ENCODE measurements at regions not wholly inside any gene's neighbourhood (a gene's known extent, or its start where the extent isn't known, plus 50 kb on each side); places are given as distances from the start of the nearest gene placed in this dataset.

GRCh38 chr6:43964659-43965570 is 162.3 kb downstream of the MRPL14 start (continued):
- TF ChIP-seq MLX (CRISPR knock-in tag; conservative IDR thresholded peaks at IDR 0.05) (no peak), TAL1 (IDR thresholded peaks at IDR 0.05) (no peak), HNRNPL (IDR thresholded peaks at IDR 0.05; ENCODE audit: low read depth, low read length) (0 out of 2 replicates have a peak, but pooled peaks have one; percentile 15), FOXJ3 (CRISPR knock-in tag; IDR thresholded peaks at IDR 0.05) (no peak), CHD2 (IDR thresholded peaks at IDR 0.05; ENCODE audit: low read depth, low read length) (no peak), SMARCA4 (IDR thresholded peaks at IDR 0.05) (0 out of 2 replicates have a peak, but pooled peaks have one; percentile 50), RCOR1 (IDR thresholded peaks at IDR 0.05; ENCODE audit: borderline replicate concordance in 1 of 2, low read depth in 2 of 2, low read length in 2 of 2) (peak in 1 of 2 experiments; percentile 47; a peak in 1 of 4 replicates), PML (IDR thresholded peaks at IDR 0.05; ENCODE audit: low read length) (no peak), PKNOX1 (IDR thresholded peaks at IDR 0.05) (peak; percentile 64), ZBTB40 (IDR thresholded peaks at IDR 0.05) (0 out of 2 replicates have a peak, but pooled peaks have one; percentile 30), ZBTB40 (CRISPR knock-in tag; IDR thresholded peaks at IDR 0.05) (no peak), MTA1 (IDR thresholded peaks at IDR 0.05; ENCODE audit: borderline replicate concordance) (0 out of 2 replicates have a peak, but pooled peaks have one; percentile 24)

All from K562 (cell line).